HG02981 (cell line): ENCODE measurements at regions not wholly inside any gene's neighbourhood (a gene's known extent, or its start where the extent isn't known, plus 50 kb on each side); places are given as distances from the start of the nearest gene placed in this dataset.
"Not testable (repeated sequence)": the region's sequence is repeated elsewhere in the genome, so short reads cannot be mapped to it uniquely, and the experiment has no call there.

Source experiments
- ATAC-seq: cut with Tn5 transposase; IDR thresholded peaks from one replicate; pipeline ENCODE4 v1.9.1; 2021; ENCODE audit warnings: mild to moderate bottlenecking, moderate library complexity; ENCODE audit not compliant: unreplicated experiment

- ATAC-seq: no peak
Measured at GRCh38 chr7:153902862-153903261, 149.3 kb upstream of the DPP6 start.

- no peak for ATAC-seq
Measured at GRCh38 chr7:153912211-153912610, 140.0 kb upstream of the DPP6 start.

GRCh38 chr7:153920126-153920525 lies 132.1 kb upstream of the DPP6 start:
- no peak for ATAC-seq

- no peak for ATAC-seq
Measured at GRCh38 chr7:153920897-153921296, 131.3 kb upstream of the DPP6 start.

- no peak for ATAC-seq
Measured at GRCh38 chr7:153921408-153921807, 130.8 kb upstream of the DPP6 start.

GRCh38 chr7:153930696-153931095 lies 121.5 kb upstream of the DPP6 start:
- no peak for ATAC-seq

GRCh38 chr7:153934048-153934447 lies 118.2 kb upstream of the DPP6 start:
- no peak for ATAC-seq

GRCh38 chr7:153934629-153935028 lies 117.6 kb upstream of the DPP6 start:
- no peak for ATAC-seq

- no peak for ATAC-seq
Measured at GRCh38 chr7:153935095-153935494, 117.1 kb upstream of the DPP6 start.

- ATAC-seq: no peak
Measured at GRCh38 chr7:153938451-153938850, 113.7 kb upstream of the DPP6 start.

- ATAC-seq: no peak
Measured at GRCh38 chr7:153939177-153939576, 113.0 kb upstream of the DPP6 start.

GRCh38 chr7:153939654-153940053 lies 112.5 kb upstream of the DPP6 start:
- no peak for ATAC-seq

- ATAC-seq: no peak
Measured at GRCh38 chr7:153941061-153941460, 111.1 kb upstream of the DPP6 start.

GRCh38 chr7:153942036-153942435 lies 110.2 kb upstream of the DPP6 start:
- ATAC-seq: no peak

- no peak for ATAC-seq
Measured at GRCh38 chr7:153943457-153943856, 108.7 kb upstream of the DPP6 start.

GRCh38 chr7:153943861-153944260 lies 108.3 kb upstream of the DPP6 start:
- ATAC-seq: no peak

- no peak for ATAC-seq
Measured at GRCh38 chr7:153948060-153948459, 104.1 kb upstream of the DPP6 start.

GRCh38 chr7:153951316-153951715 lies 100.9 kb upstream of the DPP6 start:
- no peak for ATAC-seq

- no peak for ATAC-seq
Measured at GRCh38 chr7:153954477-153954876, 97.7 kb upstream of the DPP6 start.

GRCh38 chr7:153957677-153958076 lies 94.5 kb upstream of the DPP6 start:
- ATAC-seq: not testable (repeated sequence)

- not testable (repeated sequence) for ATAC-seq
Measured at GRCh38 chr7:153958381-153958780, 93.8 kb upstream of the DPP6 start.

- not testable (repeated sequence) for ATAC-seq
Measured at GRCh38 chr7:153958789-153959188, 93.4 kb upstream of the DPP6 start.

GRCh38 chr7:153964481-153965112 lies 87.6 kb upstream of the DPP6 start:
- ATAC-seq: not testable (repeated sequence)
